PC-9 (cell line): ENCODE measurements at regions not wholly inside any gene's neighbourhood (a gene's known extent, or its start where the extent isn't known, plus 50 kb on each side); places are given as distances from the start of the nearest gene placed in this dataset.
"Not testable (repeated sequence)": the region's sequence is repeated elsewhere in the genome, so short reads cannot be mapped to it uniquely, and the experiment has no call there.

Source experiments
- BruUV-seq: library from RNA; stranded (reverse); fragments of 400-500 nt; replicated peaks from 2 replicates; lab custom pipeline; 2021; lab: Mats Ljungman, UMichigan
- CTCF ChIA-PET: fragments of 300-600 bp; sonication (Branson Sonifier 250); formaldehyde crosslinking; loops from one replicate; lab custom pipeline; 2022; ENCODE audit warnings: antibody characterized with exemption; lab: Charles Lee
- POLR2A ChIA-PET: fragments of 300-600 bp; sonication (Branson Sonifier 250); formaldehyde crosslinking; loops from one replicate; lab custom pipeline; 2022; ENCODE audit warnings: antibody characterized with exemption; ENCODE audit not compliant: unreplicated experiment; lab: Charles Lee
- DNase-seq, 2 experiments: peaks; one replicate each; pipeline versions ENCODE4 v3.0.0 to v3.0.0-alpha.2; 2015 to 2022; ENCODE audit warnings: mixed read lengths in 1 of 2
- H2AFZ ChIP-seq: fragments of 200-600 bp; sonication (generic); 2 replicates; pipeline ENCODE4 v1.8.1; 2017; ENCODE audit warnings: antibody characterized with exemption
- H3F3A ChIP-seq: fragments of 200-600 bp; sonication (generic); 2 replicates; pipeline ENCODE4 v1.8.1; 2017; ENCODE audit warnings: antibody characterized with exemption, mild to moderate bottlenecking, low read depth; ENCODE audit not compliant: insufficient read depth
- H3K27ac ChIP-seq: fragments of 200-600 bp; sonication (generic); 2 replicates; pipeline ENCODE4 v1.6.1; 2016; ENCODE audit warnings: mixed run types
- H3K27me3 ChIP-seq: fragments of 200-600 bp; sonication (generic); 2 replicates; pipeline ENCODE4 v1.6.1; 2016; ENCODE audit warnings: low read depth, mixed run types; ENCODE audit not compliant: insufficient read depth
- H3K36me3 ChIP-seq: fragments of 200-600 bp; sonication (generic); 2 replicates; pipeline ENCODE4 v1.6.1; 2016; ENCODE audit warnings: low read depth, mixed run types
- H3K4me1 ChIP-seq: fragments of 200-600 bp; sonication (generic); replicated peaks from 2 replicates; pipeline ENCODE4 v1.6.1; 2016; ENCODE audit warnings: mixed run types; ENCODE audit not compliant: insufficient read depth
- H3K4me2 ChIP-seq: fragments of 200-600 bp; sonication (generic); 2 replicates; pipeline ENCODE4 v1.6.1; 2017; ENCODE audit warnings: mixed run types
- H3K4me3 ChIP-seq: fragments of 200-600 bp; sonication (generic); 2 replicates; pipeline ENCODE4 v1.6.1; 2016; ENCODE audit warnings: mixed run types
- H3K79me2 ChIP-seq: fragments of 200-600 bp; sonication (generic); 2 replicates; pipeline ENCODE4 v1.6.1; 2017; ENCODE audit warnings: low read depth, mixed run types
- H3K9me2 ChIP-seq: fragments of 200-600 bp; sonication (generic); 2 replicates; pipeline ENCODE4 v1.8.1; 2017; ENCODE audit warnings: mild to moderate bottlenecking; ENCODE audit not compliant: insufficient read depth
- H3K9me3 ChIP-seq: fragments of 200-600 bp; sonication (generic); 2 replicates; pipeline ENCODE4 v1.8.1; 2016; ENCODE audit warnings: low read depth; ENCODE audit not compliant: insufficient read depth
- H4K20me1 ChIP-seq: fragments of 200-600 bp; sonication (generic); 2 replicates; pipeline ENCODE4 v1.8.1; 2017; ENCODE audit not compliant: insufficient read depth
- EZH2 ChIP-seq: fragments of 200-600 bp; sonication (generic); IDR thresholded peaks from 2 replicates; pipeline ENCODE4 v1.8.0; 2017; ENCODE audit warnings: antibody characterized with exemption, low read depth
- intact Hi-C: fragments of 100-400 bp; cut with micrococcal nuclease; formaldehyde crosslinking; loops from one replicate; pipeline ENCODE4 v1.10.0; 2022; ENCODE audit not compliant: unreplicated experiment
- TF ChIP-seq, protein P1 (sequence below): fragments of 200-600 bp; sonication (generic); conservative IDR thresholded peaks from 2 replicates; pipeline ENCODE4 v1.6.1; 2017; ENCODE audit warnings: mixed run types, antibody characterized with exemption, mild to moderate bottlenecking, moderate library complexity

DNA sequence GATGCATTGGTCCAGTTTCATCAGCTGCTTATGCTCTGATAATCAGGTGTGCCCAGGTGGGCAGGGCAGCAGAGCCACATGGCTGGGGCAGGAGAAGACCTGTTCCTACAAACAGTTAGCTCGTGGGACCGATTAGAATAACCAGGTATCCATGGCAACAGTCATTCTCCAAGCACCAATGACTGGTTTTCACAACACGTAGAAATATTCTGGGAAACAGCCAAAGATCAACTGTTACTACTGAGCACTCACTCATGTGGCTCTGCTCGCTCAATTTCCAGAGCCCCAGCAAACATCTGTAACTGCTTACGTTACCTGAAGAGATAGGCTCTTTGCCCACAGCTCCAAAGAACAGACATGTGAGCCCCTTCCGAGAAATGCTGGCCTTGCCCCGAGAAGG is 302.0 kb downstream of the AGTPBP1 start:
- no peaks in the 10 kb centered on the region for H3F3A ChIP-seq

DNA sequence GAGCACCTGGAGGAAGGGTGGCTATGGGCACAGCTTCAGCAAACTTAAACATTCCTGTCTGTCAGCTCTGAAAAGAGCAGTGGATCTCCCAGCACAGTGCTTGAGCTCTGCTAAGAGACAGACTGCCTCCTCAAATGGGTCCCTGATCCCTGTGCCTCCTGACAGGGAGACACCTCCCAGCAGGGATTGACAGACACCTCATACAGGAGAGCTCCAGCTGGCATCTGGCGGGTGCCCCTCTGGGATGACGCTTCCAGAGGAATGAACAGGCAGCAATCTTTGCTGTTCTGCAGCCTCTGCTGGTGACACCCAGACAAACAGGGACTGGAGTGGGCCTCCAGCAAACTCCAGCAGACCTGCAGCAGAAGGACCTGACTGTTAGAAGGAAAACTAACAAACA is 307.8 kb downstream of the AGTPBP1 start:
- H3K4me2 ChIP-seq, H2AFZ ChIP-seq, H3K9me2 ChIP-seq, H3F3A ChIP-seq, POLR2A ChIA-PET, BruUV-seq, H4K20me1 ChIP-seq, H3K4me3 ChIP-seq, CTCF ChIA-PET, H3K79me2 ChIP-seq, H3K4me1 ChIP-seq, H3K36me3 ChIP-seq, DNase-seq, H3K9me3 ChIP-seq, H3K27ac ChIP-seq: not testable (repeated sequence)
- intact Hi-C loops: loop anchor here (10.0 kb wide), 1 partner anchor 1039 kb away; no protein-coding TSS in a partner anchor
- peaks cover 55% of the 10 kb centered on the region for H3K27me3 ChIP-seq

More for the DNA sequence above, 302.0 kb downstream of the AGTPBP1 start:
- H3K27me3 ChIP-seq: peaks cover 62% of the 10 kb centered on the region
- TF ChIP-seq, protein P1, sequence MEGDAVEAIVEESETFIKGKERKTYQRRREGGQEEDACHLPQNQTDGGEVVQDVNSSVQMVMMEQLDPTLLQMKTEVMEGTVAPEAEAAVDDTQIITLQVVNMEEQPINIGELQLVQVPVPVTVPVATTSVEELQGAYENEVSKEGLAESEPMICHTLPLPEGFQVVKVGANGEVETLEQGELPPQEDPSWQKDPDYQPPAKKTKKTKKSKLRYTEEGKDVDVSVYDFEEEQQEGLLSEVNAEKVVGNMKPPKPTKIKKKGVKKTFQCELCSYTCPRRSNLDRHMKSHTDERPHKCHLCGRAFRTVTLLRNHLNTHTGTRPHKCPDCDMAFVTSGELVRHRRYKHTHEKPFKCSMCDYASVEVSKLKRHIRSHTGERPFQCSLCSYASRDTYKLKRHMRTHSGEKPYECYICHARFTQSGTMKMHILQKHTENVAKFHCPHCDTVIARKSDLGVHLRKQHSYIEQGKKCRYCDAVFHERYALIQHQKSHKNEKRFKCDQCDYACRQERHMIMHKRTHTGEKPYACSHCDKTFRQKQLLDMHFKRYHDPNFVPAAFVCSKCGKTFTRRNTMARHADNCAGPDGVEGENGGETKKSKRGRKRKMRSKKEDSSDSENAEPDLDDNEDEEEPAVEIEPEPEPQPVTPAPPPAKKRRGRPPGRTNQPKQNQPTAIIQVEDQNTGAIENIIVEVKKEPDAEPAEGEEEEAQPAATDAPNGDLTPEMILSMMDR: no peak
- TF ChIP-seq EZH2: no peak
- H3K9me2 ChIP-seq: no peaks in the 10 kb centered on the region
- H3K4me3 ChIP-seq: no peak overlapping the region
- intact Hi-C loops: loop anchor here (10.0 kb wide), 1 partner anchor 1045 kb away; no protein-coding TSS in a partner anchor
- no peak for DNase-seq
- H3K4me1 ChIP-seq: no peaks in the 10 kb centered on the region
- BruUV-seq: no TSS peak
- no peaks in the 10 kb centered on the region for H3K9me3 ChIP-seq
- H3K27ac ChIP-seq: no peak overlapping the region
- H3K4me2 ChIP-seq: no peak overlapping the region
- no peaks in the 10 kb centered on the region for H4K20me1 ChIP-seq
- H3K36me3 ChIP-seq: no peaks in the 10 kb centered on the region
- H3K79me2 ChIP-seq: no peaks in the 10 kb centered on the region
- POLR2A ChIA-PET: no interaction called here
- CTCF ChIA-PET: no interaction called here
- no peak overlapping the region for H2AFZ ChIP-seq

DNA sequence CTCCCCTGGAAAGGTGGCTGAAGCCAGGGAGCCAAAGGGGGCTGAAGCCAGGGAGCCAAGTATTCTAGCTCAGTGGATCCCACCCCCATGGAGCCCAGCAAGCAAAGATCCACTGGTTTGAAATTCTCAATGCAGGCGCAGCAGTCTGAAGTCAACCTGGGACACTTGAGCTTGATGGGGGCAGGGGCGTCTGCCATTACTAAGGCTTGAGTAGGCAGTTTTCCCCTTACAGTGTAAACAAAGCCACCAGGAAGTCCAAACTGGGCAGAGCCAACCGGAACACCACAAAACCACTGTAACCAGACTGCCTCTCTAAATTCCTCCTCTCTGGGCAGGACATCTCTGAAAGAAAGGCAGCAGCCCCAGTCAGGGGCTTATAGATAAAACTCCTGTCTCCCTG is 308.2 kb downstream of the AGTPBP1 start:
- POLR2A ChIA-PET, CTCF ChIA-PET, H3K4me1 ChIP-seq, H3K9me3 ChIP-seq, DNase-seq, BruUV-seq, H3K4me2 ChIP-seq, H3K9me2 ChIP-seq, H3K36me3 ChIP-seq, H4K20me1 ChIP-seq, H3K27ac ChIP-seq, H3K4me3 ChIP-seq, H3K79me2 ChIP-seq, H3F3A ChIP-seq, H2AFZ ChIP-seq: not testable (repeated sequence)
- intact Hi-C loops: loop anchor here (10.0 kb wide), 1 partner anchor 1039 kb away; no protein-coding TSS in a partner anchor
- H3K27me3 ChIP-seq: peaks cover 59% of the 10 kb centered on the region

DNA sequence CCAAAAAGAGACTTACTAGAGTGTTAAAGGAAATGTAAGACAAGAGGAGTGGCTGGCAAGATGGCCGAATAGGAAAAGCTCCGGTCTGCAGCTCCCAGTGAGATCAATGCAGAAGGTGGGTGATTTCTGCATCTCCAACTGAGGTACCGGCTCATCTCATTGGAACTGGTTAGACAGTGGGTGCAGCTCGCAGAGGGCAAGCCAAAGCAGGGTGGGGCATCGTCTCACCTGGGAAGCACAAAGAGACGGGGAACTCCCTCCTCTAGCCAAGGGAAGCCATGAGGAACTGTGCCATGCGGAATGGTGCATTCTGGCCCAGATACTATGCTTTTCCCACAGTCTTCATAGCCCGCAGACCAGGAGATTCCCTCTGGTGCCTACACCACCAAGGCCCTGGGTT is 308.7 kb downstream of the AGTPBP1 start:
- H3K9me3 ChIP-seq: no peaks in the 10 kb centered on the region
- H4K20me1 ChIP-seq: no peaks in the 10 kb centered on the region
- H3K27ac ChIP-seq: no peak overlapping the region
- H2AFZ ChIP-seq: no peak overlapping the region
- intact Hi-C loops: loop anchor here (10.0 kb wide), 1 partner anchor 1038 kb away; no protein-coding TSS in a partner anchor
- peaks cover 59% of the 10 kb centered on the region for H3K27me3 ChIP-seq
- no peak for TF ChIP-seq EZH2
- TF ChIP-seq, protein P1: no peak
- H3K4me2 ChIP-seq: no peak overlapping the region
- no TSS peak for BruUV-seq
- H3F3A ChIP-seq: no peaks in the 10 kb centered on the region
- POLR2A ChIA-PET: no interaction called here
- H3K79me2 ChIP-seq: no peaks in the 10 kb centered on the region
- no peaks in the 10 kb centered on the region for H3K9me2 ChIP-seq
- no peak overlapping the region for H3K4me3 ChIP-seq
- DNase-seq: no peak
- CTCF ChIA-PET: no interaction called here
- no peaks in the 10 kb centered on the region for H3K4me1 ChIP-seq
- H3K36me3 ChIP-seq: no peaks in the 10 kb centered on the region
